ENCODE measurements at regions not wholly inside any gene's neighbourhood (a gene's known extent, or its start where the extent isn't known, plus 50 kb on each side); places are given as distances from the start of the nearest gene placed in this dataset.

DNA sequence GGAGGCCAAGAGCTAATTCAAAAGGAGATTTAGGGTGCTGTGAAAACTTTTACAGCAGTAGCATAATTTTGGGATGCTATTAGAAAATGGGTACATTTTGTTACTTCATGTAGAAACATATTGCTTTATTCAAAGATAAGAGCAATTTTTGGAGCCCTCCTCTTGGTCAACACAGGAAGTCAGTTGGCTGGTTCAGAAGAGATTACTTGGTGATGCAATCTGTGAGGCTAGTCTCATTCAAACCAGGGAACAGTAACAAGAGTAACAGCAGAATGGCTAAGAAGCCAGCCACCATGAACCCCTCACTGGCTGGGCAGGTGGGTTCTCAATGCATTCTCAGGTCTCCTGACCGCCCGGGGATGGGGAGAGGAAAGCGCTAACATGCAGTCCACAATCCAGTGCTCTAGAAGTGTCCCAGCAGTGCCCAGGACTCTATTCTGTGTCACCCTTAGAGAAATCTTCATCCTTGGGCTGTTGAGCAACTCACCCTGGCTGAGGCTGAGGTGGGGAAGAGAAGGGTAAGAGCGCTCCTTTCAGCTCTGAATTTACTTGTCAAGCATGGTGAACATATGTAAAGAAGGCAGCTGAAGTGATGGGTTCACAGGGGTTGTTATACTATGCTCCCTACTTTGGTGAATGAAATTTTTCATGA, 262.2 kb upstream of the UBASH3B start:
- TF ChIP-seq CEBPB (IDR thresholded peaks at IDR 0.05), result no peak
- TF ChIP-seq CREB1 (IDR thresholded peaks at IDR 0.05; ENCODE audit: low read depth), result no peak
- TF ChIP-seq EP300 (IDR thresholded peaks at IDR 0.05; ENCODE audit: borderline replicate concordance), result no peak
- no peak for TF ChIP-seq TAF1 (IDR thresholded peaks at IDR 0.05; ENCODE audit: low read depth)
- no peak for TF ChIP-seq TEAD4 (IDR thresholded peaks at IDR 0.05)
- no peak for TF ChIP-seq RAD21 (IDR thresholded peaks at IDR 0.05; ENCODE audit: low read depth)
- TF ChIP-seq, protein P1, sequence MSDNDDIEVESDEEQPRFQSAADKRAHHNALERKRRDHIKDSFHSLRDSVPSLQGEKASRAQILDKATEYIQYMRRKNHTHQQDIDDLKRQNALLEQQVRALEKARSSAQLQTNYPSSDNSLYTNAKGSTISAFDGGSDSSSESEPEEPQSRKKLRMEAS (IDR thresholded peaks at IDR 0.05), result no peak
- TF ChIP-seq, protein P2, sequence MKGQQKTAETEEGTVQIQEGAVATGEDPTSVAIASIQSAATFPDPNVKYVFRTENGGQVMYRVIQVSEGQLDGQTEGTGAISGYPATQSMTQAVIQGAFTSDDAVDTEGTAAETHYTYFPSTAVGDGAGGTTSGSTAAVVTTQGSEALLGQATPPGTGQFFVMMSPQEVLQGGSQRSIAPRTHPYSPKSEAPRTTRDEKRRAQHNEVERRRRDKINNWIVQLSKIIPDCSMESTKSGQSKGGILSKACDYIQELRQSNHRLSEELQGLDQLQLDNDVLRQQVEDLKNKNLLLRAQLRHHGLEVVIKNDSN (IDR thresholded peaks at IDR 0.05), result no peak
- TF ChIP-seq YY1 (IDR thresholded peaks at IDR 0.05; ENCODE audit: low read depth), result no peak
- TF ChIP-seq, protein P3, sequence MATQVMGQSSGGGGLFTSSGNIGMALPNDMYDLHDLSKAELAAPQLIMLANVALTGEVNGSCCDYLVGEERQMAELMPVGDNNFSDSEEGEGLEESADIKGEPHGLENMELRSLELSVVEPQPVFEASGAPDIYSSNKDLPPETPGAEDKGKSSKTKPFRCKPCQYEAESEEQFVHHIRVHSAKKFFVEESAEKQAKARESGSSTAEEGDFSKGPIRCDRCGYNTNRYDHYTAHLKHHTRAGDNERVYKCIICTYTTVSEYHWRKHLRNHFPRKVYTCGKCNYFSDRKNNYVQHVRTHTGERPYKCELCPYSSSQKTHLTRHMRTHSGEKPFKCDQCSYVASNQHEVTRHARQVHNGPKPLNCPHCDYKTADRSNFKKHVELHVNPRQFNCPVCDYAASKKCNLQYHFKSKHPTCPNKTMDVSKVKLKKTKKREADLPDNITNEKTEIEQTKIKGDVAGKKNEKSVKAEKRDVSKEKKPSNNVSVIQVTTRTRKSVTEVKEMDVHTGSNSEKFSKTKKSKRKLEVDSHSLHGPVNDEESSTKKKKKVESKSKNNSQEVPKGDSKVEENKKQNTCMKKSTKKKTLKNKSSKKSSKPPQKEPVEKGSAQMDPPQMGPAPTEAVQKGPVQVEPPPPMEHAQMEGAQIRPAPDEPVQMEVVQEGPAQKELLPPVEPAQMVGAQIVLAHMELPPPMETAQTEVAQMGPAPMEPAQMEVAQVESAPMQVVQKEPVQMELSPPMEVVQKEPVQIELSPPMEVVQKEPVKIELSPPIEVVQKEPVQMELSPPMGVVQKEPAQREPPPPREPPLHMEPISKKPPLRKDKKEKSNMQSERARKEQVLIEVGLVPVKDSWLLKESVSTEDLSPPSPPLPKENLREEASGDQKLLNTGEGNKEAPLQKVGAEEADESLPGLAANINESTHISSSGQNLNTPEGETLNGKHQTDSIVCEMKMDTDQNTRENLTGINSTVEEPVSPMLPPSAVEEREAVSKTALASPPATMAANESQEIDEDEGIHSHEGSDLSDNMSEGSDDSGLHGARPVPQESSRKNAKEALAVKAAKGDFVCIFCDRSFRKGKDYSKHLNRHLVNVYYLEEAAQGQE (IDR thresholded peaks at IDR 0.05; ENCODE audit: low read depth), result no peak
- TF ChIP-seq NFIC (IDR thresholded peaks at IDR 0.05), result no peak
- TF ChIP-seq TCF12 (IDR thresholded peaks at IDR 0.05; ENCODE audit: low read depth), result no peak
- no peak for TF ChIP-seq ZBTB7A (IDR thresholded peaks at IDR 0.05; ENCODE audit: low read depth)
